ENCODE measurements at regions not wholly inside any gene's neighbourhood (a gene's known extent, or its start where the extent isn't known, plus 50 kb on each side); places are given as distances from the start of the nearest gene placed in this dataset.
A peak's percentile ranks its signal among the peaks of the same experiment; 100 is the strongest.

DNA sequence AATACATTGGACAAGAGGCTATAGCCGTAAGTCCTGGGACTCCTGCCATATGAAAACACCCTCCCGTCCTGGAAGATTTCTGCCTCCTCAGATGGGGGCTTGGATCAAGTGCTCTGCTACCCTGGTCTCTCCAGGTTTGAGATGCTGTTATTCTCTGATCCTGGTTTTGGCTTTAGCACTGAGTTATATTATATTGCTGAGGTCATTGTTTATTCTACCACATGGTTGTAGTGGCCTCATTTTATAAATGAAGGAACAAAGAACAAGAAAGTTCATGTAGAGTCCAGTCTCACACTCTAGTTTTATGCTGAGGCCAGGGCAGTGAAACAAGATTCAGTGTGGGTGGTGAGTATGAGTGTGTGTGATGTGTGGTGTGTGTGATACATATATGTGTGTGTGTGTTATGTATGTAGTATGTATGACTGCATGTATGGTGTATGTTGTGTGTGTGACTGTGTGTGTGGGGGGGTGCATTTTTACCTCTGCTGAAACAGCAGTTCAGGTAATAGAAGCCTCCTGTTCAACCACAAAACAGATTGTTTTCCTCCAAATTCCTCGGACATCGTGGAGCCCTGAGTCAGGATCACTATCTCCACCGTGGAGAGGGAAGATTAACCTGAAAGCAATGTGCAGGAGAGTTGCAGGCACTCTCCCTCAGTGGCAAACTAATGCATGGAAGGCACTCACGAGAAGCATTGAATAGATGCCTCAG lies 80.7 kb downstream of the C7orf25 start:
- Histone ChIP-seq H3K23ac (ENCODE audit: insufficient read length) (no peak overlapping the region), H4K8ac (ENCODE audit: extremely low read depth, insufficient read depth, low read length) (no peak overlapping the region), H3K18ac (ENCODE audit: extremely low read depth, low read length) (no peak overlapping the region), H4K20me1 (replicated peaks in 1 of 2; ENCODE audit: control insufficient read depth in 1 of 2, insufficient read depth in 2 of 2, low read length in 2 of 2) (no peaks in the 10 kb centered on the region), H4K5ac (ENCODE audit: insufficient read length, low read depth, low read length) (no peak overlapping the region), H3K36me3 (ENCODE audit: control insufficient read depth in 2 of 4, insufficient read depth in 4 of 4, low read length in 3 of 4) (no peaks in the 10 kb centered on the region), H3K14ac (ENCODE audit: insufficient read length) (no peak overlapping the region), H3K56ac (replicated peaks; ENCODE audit: insufficient read length, low read depth, low read length) (no peak overlapping the region), H3K27ac (ENCODE audit: low read depth, low read length) (no peak overlapping the region), H3K23me2 (ENCODE audit: low read depth, low read length) (no peaks in the 10 kb centered on the region), H3K79me1 (ENCODE audit: low read depth, low read length) (no peaks in the 10 kb centered on the region), H2BK12ac (ENCODE audit: low read depth, low read length) (no peak overlapping the region), H2BK120ac (replicated peaks; ENCODE audit: low read depth, low read length) (no peak overlapping the region), H2AK5ac (ENCODE audit: low read depth, low read length) (no peak overlapping the region), H4K91ac (replicated peaks; ENCODE audit: insufficient read length, low read length) (no peak overlapping the region), H3K4me1 (replicated peaks in 1 of 4; ENCODE audit: control insufficient read depth in 3 of 4, insufficient read depth in 4 of 4, low read length in 3 of 4) (no peaks in the 10 kb centered on the region), H3K4me2 (ENCODE audit: insufficient read depth in 1 of 2, low read depth in 2 of 2, low read length in 2 of 2) (no peak overlapping the region), H2BK5ac (ENCODE audit: low read depth, low read length) (no peak overlapping the region), H3K27me3 (replicated peaks in 1 of 4; ENCODE audit: control insufficient read depth in 3 of 4, extremely low read depth in 1 of 4, insufficient read depth in 3 of 4, low read length in 3 of 4) (no peaks in the 10 kb centered on the region), H2BK15ac (ENCODE audit: low read length) (0 out of 2 replicates have a peak overlapping the region, but pooled peaks have one; percentile 21), H3K4me3 (ENCODE audit: extremely low read depth in 1 of 4, insufficient read depth in 2 of 4, low read depth in 3 of 4, low read length in 4 of 4) (no peak overlapping the region), H3K9me3 (ENCODE audit: insufficient read depth in 2 of 2, low read depth in 1 of 2, low read length in 1 of 2) (no peaks in the 10 kb centered on the region), H3K79me2 (ENCODE audit: control insufficient read depth in 1 of 2, insufficient read depth in 2 of 2, low read length in 2 of 2) (no peaks in the 10 kb centered on the region), H2BK20ac (ENCODE audit: low read length) (no peak overlapping the region), H2AFZ (ENCODE audit: low read length) (peak overlapping the region; percentile 15; the same call in 1 of the 2 replicates), H3K9ac (replicated peaks in 1 of 4; ENCODE audit: extremely low read depth in 1 of 4, low read depth in 3 of 4, low read length in 3 of 4) (no peak overlapping the region), H3K4ac (replicated peaks; ENCODE audit: insufficient read length, low read depth, low read length) (no peak overlapping the region)
- 94% methylated on average over 6 of the region's 6 CpGs; no CpG with 5 or more reads in 1 of the 2 experiments for WGBS, 2 experiments (ENCODE audit: extremely low coverage in 1 of 2, insufficient coverage in 1 of 2, insufficient read length in 1 of 2, insufficient replicate concordance in 2 of 2, low coverage in 1 of 2, low lambda C conversion rate in 2 of 2, missing lambda C conversion rate in 1 of 2)
- ChIA-PET POLR2A (ENCODE audit: partially characterized antibody) (no interaction called here), CTCF (ENCODE audit: partially characterized antibody) (interaction anchor here (0.7 to 4.2 kb wide), 20 partner anchors 8 to 890 kb away, joined by 3 to 22 read pairs (median 4); no protein-coding TSS in a partner anchor)
- TF ChIP-seq SIRT6 (IDR thresholded peaks at IDR 0.05; ENCODE audit: low read length) (no peak), KDM5A (IDR thresholded peaks at IDR 0.05; ENCODE audit: low read length) (no peak), KDM1A (IDR thresholded peaks at IDR 0.05; ENCODE audit: borderline replicate concordance, low read length) (no peak), ASH2L (IDR thresholded peaks at IDR 0.05; ENCODE audit: low read length) (no peak), SP2 (IDR thresholded peaks at IDR 0.05; ENCODE audit: low read length) (no peak), KDM4A (IDR thresholded peaks at IDR 0.05; ENCODE audit: low read depth, low read length, severe bottlenecking) (no peak), FOSL1 (IDR thresholded peaks at IDR 0.05; ENCODE audit: insufficient read depth, low read depth, low read length) (no peak)
- DNase-seq (ENCODE audit: low read depth in 1 of 2, low spot score in 2 of 2), result no peak
- FAIRE-seq, result no peak

All from H1 (cell line).